Osteocyte (in vitro differentiated cells): ENCODE measurements at regions not wholly inside any gene's neighbourhood (a gene's known extent, or its start where the extent isn't known, plus 50 kb on each side); places are given as distances from the start of the nearest gene placed in this dataset.
"Not testable (repeated sequence)": the region's sequence is repeated elsewhere in the genome, so short reads cannot be mapped to it uniquely, and the experiment has no call there.

Source experiments
- DNase-seq: peaks from one replicate; pipeline ENCODE4 v3.0.0; 2021; ENCODE audit warnings: mixed read lengths; ENCODE audit not compliant: unreplicated experiment; ENCODE audit errors: extremely low spot score
- H3K27ac Mint-ChIP-seq: one replicate; pipeline ENCODE4 v1.8.0; 2021; ENCODE audit warnings: mild to moderate bottlenecking, mixed read lengths; ENCODE audit not compliant: unreplicated experiment
- H3K27me3 Mint-ChIP-seq: one replicate; pipeline ENCODE4 v1.8.0; 2021; ENCODE audit warnings: mixed read lengths; ENCODE audit not compliant: unreplicated experiment
- H3K36me3 Mint-ChIP-seq: one replicate; pipeline ENCODE4 v1.8.0; 2021; ENCODE audit warnings: mixed read lengths; ENCODE audit not compliant: unreplicated experiment
- H3K4me1 Mint-ChIP-seq: one replicate; pipeline ENCODE4 v1.8.0; 2021; ENCODE audit warnings: mixed read lengths; ENCODE audit not compliant: unreplicated experiment
- H3K4me3 Mint-ChIP-seq: one replicate; pipeline ENCODE4 v1.8.0; 2021; ENCODE audit warnings: mild to moderate bottlenecking, moderate library complexity, mixed read lengths; ENCODE audit not compliant: unreplicated experiment
- H3K9me3 Mint-ChIP-seq: one replicate; pipeline ENCODE4 v1.8.0; 2021; ENCODE audit warnings: mixed read lengths; ENCODE audit not compliant: unreplicated experiment
- TF ChIP-seq, protein P1 (sequence below): fragments of 200-600 bp; sonication (generic); IDR thresholded peaks from 2 replicates; pipeline ENCODE4 v1.5.0; 2021; ENCODE audit warnings: antibody characterized with exemption, mild to moderate bottlenecking, moderate library complexity

DNA sequence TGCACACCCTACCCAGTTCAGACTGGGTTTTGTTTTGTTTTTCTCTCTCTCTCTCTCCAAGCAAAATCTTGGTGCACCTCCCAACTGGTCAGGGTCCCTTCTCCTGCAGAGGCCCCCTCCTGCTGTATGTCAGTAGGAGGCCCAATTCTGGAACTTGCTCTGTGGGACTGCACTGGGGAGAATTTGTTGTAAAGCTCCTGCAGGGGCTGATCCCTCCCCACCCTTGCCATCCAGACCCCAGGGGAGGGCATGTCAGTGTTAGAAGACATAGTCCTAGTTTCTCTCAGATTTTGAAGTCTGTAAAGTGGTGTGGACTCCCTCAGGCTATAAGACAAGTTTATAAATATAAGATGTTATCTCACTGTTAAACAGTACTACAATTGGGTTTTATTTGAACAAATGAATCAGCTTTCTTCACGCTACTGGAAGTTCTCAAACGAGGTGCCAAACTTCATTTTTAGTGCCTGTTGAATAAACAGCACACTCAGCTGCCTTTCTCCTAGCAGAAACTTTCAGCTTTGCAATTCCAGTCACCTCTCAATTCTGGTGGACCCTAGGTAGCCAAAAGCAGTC, 88.6 kb upstream of the FRMPD3 start:
- TF ChIP-seq, protein P1, sequence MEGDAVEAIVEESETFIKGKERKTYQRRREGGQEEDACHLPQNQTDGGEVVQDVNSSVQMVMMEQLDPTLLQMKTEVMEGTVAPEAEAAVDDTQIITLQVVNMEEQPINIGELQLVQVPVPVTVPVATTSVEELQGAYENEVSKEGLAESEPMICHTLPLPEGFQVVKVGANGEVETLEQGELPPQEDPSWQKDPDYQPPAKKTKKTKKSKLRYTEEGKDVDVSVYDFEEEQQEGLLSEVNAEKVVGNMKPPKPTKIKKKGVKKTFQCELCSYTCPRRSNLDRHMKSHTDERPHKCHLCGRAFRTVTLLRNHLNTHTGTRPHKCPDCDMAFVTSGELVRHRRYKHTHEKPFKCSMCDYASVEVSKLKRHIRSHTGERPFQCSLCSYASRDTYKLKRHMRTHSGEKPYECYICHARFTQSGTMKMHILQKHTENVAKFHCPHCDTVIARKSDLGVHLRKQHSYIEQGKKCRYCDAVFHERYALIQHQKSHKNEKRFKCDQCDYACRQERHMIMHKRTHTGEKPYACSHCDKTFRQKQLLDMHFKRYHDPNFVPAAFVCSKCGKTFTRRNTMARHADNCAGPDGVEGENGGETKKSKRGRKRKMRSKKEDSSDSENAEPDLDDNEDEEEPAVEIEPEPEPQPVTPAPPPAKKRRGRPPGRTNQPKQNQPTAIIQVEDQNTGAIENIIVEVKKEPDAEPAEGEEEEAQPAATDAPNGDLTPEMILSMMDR = no peak
- Mint-ChIP-seq H3K36me3 (no peaks in the 10 kb centered on the region), H3K4me1 (no peaks in the 10 kb centered on the region), H3K27ac (no peak overlapping the region), H3K27me3 (no peaks in the 10 kb centered on the region), H3K4me3 (no peak overlapping the region), H3K9me3 (peaks cover 3% of the 10 kb centered on the region)
- no peak for DNase-seq

DNA sequence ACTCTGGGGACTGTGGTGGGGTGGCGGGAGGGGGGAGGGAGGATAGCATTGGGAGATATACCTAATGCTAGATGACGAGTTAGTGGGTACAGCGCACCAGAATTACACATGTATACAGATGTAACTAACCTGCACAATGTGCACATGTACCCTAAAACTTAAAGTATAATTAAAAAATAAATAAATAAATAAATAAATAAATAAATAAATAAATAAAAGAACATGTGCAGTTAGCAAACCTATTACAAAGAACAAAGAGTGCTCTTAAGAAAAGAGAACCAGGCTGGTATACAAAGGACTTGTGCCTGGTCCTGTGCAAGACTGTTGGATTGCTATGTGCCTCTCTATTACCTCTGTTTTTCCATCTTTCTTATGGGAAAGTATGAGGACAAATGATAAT, 79.3 kb upstream of the FRMPD3 start:
- not testable (repeated sequence) for H3K9me3 Mint-ChIP-seq, H3K27ac Mint-ChIP-seq, H3K27me3 Mint-ChIP-seq, DNase-seq, H3K36me3 Mint-ChIP-seq, H3K4me1 Mint-ChIP-seq, H3K4me3 Mint-ChIP-seq

DNA sequence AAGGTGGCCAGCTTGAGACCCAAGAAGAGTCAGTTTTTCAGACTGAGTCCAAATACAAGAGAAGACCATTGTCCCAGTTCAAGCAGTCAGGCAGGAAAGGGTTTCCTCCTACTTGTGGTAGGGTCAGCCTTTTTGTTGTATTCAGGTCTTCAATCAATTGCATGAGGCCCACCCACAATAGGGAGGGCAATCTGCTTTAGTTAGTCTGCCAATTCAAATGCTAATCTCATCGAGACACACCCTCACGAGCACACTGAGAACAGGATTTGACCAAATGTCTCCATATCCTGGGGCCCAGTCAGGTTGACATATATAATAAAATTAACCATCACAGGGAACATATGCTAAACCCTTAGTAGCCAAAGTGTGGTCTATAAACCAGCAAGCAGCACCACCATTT, 75.3 kb upstream of the FRMPD3 start:
- no peak overlapping the region for H3K4me3 Mint-ChIP-seq
- peaks cover 7% of the 10 kb centered on the region for H3K9me3 Mint-ChIP-seq
- no peaks in the 10 kb centered on the region for H3K4me1 Mint-ChIP-seq
- TF ChIP-seq, protein P1 = no peak
- DNase-seq = no peak
- no peak overlapping the region for H3K27ac Mint-ChIP-seq
- H3K36me3 Mint-ChIP-seq = no peaks in the 10 kb centered on the region
- H3K27me3 Mint-ChIP-seq = no peaks in the 10 kb centered on the region

DNA sequence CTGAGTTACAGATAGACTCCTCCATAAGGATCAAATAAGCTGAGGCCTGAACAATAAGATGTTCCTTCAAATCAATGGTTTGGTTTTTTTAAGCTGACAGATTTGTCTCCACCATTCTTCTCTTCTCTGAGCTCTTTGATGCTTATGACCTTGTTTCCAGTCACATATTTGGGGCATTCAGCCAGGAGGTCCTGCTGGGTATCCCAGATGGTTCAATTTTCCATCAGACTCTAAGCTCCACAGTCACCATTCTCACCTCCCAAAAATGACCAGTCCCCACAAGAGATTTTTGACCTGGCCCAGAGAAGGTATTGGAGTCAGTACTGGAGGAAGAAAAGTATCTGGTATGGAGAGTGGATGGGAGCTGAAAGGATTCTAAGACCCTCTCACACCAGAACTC, 74.6 kb upstream of the FRMPD3 start:
- no peak for DNase-seq
- Mint-ChIP-seq H3K4me3 (no peak overlapping the region), H3K36me3 (no peaks in the 10 kb centered on the region), H3K9me3 (peaks cover 10% of the 10 kb centered on the region), H3K4me1 (no peaks in the 10 kb centered on the region), H3K27me3 (peaks cover 2% of the 10 kb centered on the region), H3K27ac (no peak overlapping the region)
- TF ChIP-seq, protein P1 = no peak

DNA sequence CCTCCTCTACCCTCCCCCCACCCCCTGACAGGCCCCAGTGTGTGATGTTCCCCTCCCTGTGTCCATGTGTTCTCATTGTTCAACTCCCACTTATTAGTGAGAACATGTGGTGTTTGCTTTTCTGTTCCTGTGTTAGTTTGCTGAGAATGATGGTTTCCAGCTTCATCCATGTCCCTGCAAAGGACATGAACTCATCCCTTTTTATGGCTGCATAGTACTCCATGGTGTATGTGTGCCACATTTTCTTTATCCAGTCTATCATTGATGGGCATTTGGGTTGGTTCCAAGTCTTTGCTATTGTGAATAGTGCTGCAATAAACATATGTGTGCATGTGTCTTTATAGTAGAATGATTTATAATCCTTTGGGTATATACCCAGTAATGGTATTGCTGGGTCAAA, 73.3 kb upstream of the FRMPD3 start:
- not testable (repeated sequence) for H3K4me1 Mint-ChIP-seq, DNase-seq, H3K9me3 Mint-ChIP-seq, H3K27ac Mint-ChIP-seq, H3K4me3 Mint-ChIP-seq, H3K36me3 Mint-ChIP-seq, H3K27me3 Mint-ChIP-seq

DNA sequence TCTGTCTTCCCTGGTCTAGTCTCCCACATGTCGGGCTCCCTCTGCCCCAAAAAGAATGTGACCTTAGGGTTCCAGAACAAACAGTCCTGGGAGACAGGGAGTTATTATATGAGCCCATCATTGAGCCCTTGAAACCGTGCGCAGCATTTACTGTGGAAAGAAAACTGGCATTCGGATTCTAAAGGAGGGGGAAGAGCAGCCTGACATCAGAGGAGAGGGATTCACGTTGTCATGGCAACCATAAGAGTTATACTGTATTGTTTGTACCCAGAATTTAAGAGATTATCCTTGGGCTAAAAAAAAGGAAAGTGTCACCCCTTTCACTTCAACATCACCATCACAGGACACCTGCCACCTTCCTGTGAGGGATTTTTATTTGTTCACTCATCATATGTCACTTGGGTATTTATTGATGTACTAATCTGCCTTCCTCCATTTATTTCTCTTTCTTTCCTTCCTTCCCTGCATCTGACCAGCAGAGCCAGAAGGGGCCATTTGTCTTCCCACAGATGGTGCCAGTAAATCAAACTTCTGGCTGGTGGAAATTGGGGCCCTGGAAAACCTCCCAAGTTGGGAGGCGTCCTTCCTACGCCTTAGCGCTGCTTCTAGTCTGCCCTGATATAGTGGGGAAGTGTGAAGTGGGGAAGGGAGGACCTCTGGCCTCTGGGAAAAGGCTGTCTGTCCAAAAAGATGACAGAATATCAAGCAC, 64.9 kb upstream of the FRMPD3 start:
- Mint-ChIP-seq H3K27me3 (no peaks in the 10 kb centered on the region), H3K4me1 (no peaks in the 10 kb centered on the region), H3K9me3 (no peaks in the 10 kb centered on the region), H3K36me3 (no peaks in the 10 kb centered on the region), H3K27ac (no peak overlapping the region), H3K4me3 (no peak overlapping the region)
- TF ChIP-seq, protein P1 = no peak
- DNase-seq = no peak
